Kidney (tissue), 13 donors: ENCODE measurements at regions not wholly inside any gene's neighbourhood (a gene's known extent, or its start where the extent isn't known, plus 50 kb on each side); places are given as distances from the start of the nearest gene placed in this dataset.

Source experiments
- DNase-seq, 5 donors: peaks; one replicate each; pipeline ENCODE4 v3.0.0-alpha.2; 2013 to 2020
- FAIRE-seq: peaks from 2 replicates; lab custom pipeline; 2012; peaks lifted over from hg19 to GRCh38; lab: Jason Lieb, UNC
- H3K27ac ChIP-seq, 2 donors: one replicate each; pipeline ENCODE4 v1.7.0; 2013; ENCODE audit warnings: low read depth in 2 of 2, low read length in 2 of 2, inconsistent platforms in 1 of 2
- H3K27me3 ChIP-seq: one replicate; pipeline ENCODE4 v1.7.1; 2013; ENCODE audit warnings: low read length, inconsistent platforms; ENCODE audit not compliant: control insufficient read depth, insufficient read depth
- H3K36me3 ChIP-seq, 3 donors: one replicate each; pipeline versions ENCODE4 v1.7.0 to v1.7.1; 2013; ENCODE audit warnings: low read length in 3 of 3, control low read depth in 1 of 3, inconsistent platforms in 1 of 3; ENCODE audit not compliant: insufficient read depth in 3 of 3, control insufficient read depth in 2 of 3
- H3K4me1 ChIP-seq, 3 donors: one replicate each; pipeline versions ENCODE4 v1.7.0 to v1.7.1; 2013; ENCODE audit warnings: low read length in 3 of 3, inconsistent platforms in 1 of 3, low read depth in 1 of 3; ENCODE audit not compliant: control insufficient read depth in 2 of 3, insufficient read depth in 2 of 3
- H3K4me3 ChIP-seq, 3 donors: one replicate each; pipeline versions ENCODE4 v1.7.0 to v1.8.1; 2013; ENCODE audit warnings: low read length in 3 of 3, control low read depth in 1 of 3, inconsistent platforms in 1 of 3
- H3K9ac ChIP-seq, 3 donors: one replicate each; pipeline versions ENCODE4 v1.7.0 to v1.7.1; 2013; ENCODE audit warnings: low read length in 3 of 3, control low read depth in 1 of 3, inconsistent platforms in 1 of 3
- H3K9me3 ChIP-seq, 3 donors: one replicate each; pipeline versions ENCODE4 v1.7.0 to v1.7.1; 2013; ENCODE audit warnings: low read length in 3 of 3, control low read depth in 1 of 3, inconsistent platforms in 1 of 3; ENCODE audit not compliant: control insufficient read depth in 2 of 3, insufficient read depth in 1 of 3
- CTCF ChIP-seq: IDR thresholded peaks from 3 replicates; pipeline ENCODE4 v1.5.1; 2012; ENCODE audit warnings: mild to moderate bottlenecking, moderate library complexity, borderline replicate concordance; ENCODE audit not compliant: insufficient read depth; ENCODE audit errors: extremely low read depth
- intact Hi-C: fragments of 100-400 bp; cut with DNase I; formaldehyde crosslinking; loops from one replicate; pipeline ENCODE4 v1.11.1; 2022
- donor health status: control.
- donor health status: control.
- donor health status: control.
- donor health status: control.
- donor health status: control.
- donor health status: DM: yes; HTN: yes; CAD: no.
- donor health status: Normal renal cell carcinoma (clear cell type).

- Histone ChIP-seq H3K9ac (no peak overlapping the region), H3K27ac (no peak overlapping the region), H3K36me3 (no peaks in the 10 kb centered on the region), H3K4me3 (no peak overlapping the region), H3K9me3 (no peaks in the 10 kb centered on the region), H3K4me1 (no peaks in the 10 kb centered on the region), H3K27me3 (no peaks in the 10 kb centered on the region)
- DNase-seq, result peak in 3 of 5 donors; percentile 42 to 79 (median 60)
- intact Hi-C loops, result loop anchor here (10.0 kb wide), 1 partner anchor 409 kb away; no protein-coding TSS in a partner anchor
- peak; percentile 44 for TF ChIP-seq CTCF
- FAIRE-seq, result no peak
Observed at GRCh38 chr6:167485186-167485978, 160.5 kb downstream of the TTLL2 start.

- Histone ChIP-seq H3K9me3 (no peaks in the 10 kb centered on the region), H3K27me3 (no peaks in the 10 kb centered on the region), H3K4me1 (no peaks in the 10 kb centered on the region), H3K27ac (no peak overlapping the region), H3K9ac (no peak overlapping the region), H3K4me3 (no peak overlapping the region), H3K36me3 (no peaks in the 10 kb centered on the region)
- DNase-seq (no peak), FAIRE-seq (no peak)
- TF ChIP-seq CTCF, result no peak
- intact Hi-C loops, result loop anchor here (10.0 kb wide), 1 partner anchor 407 kb away; no protein-coding TSS in a partner anchor
Observed at GRCh38 chr6:167487749-167488664, 163.1 kb downstream of the TTLL2 start.

- Histone ChIP-seq H3K4me1 (peaks cover 0 to 15% (median 2%) of the 10 kb centered on the region in 3 donors), H3K9ac (no peak overlapping the region), H3K27ac (no peak overlapping the region), H3K27me3 (no peaks in the 10 kb centered on the region), H3K9me3 (peaks cover 0 to 3% (median 0%) of the 10 kb centered on the region in 3 donors), H3K36me3 (no peaks in the 10 kb centered on the region), H3K4me3 (no peak overlapping the region)
- FAIRE-seq, result no peak
- TF ChIP-seq CTCF, result no peak
- DNase-seq, result no peak
- intact Hi-C loops, result no loop called here
Observed at GRCh38 chr6:167491438-167492099, 166.7 kb downstream of the TTLL2 start.
